GM19239 (cell line): ENCODE measurements at regions not wholly inside any gene's neighbourhood (a gene's known extent, or its start where the extent isn't known, plus 50 kb on each side); places are given as distances from the start of the nearest gene placed in this dataset.

Source experiments
- DNase-seq: peaks from one replicate; pipeline ENCODE4 v3.0.0; 2011; ENCODE audit warnings: low spot score; ENCODE audit not compliant: insufficient read length
- FAIRE-seq: peaks from 2 replicates; lab custom pipeline; 2011; peaks lifted over from hg19 to GRCh38; lab: Jason Lieb, UNC

- DNase-seq: no peak
These were observed 792.7 kb upstream of the LUZP2 start for GRCh38 chr11:23704183-23704582.

GRCh38 chr11:23711981-23712380 is 784.9 kb upstream of the LUZP2 start:
- DNase-seq (no peak), FAIRE-seq (no peak)

More at GRCh38 chr11:23704183-23704582, 792.7 kb upstream of the LUZP2 start:
- FAIRE-seq: no peak

- FAIRE-seq (no peak), DNase-seq (no peak)
These were observed 777.8 kb upstream of the LUZP2 start for GRCh38 chr11:23719016-23719415.

GRCh38 chr11:23723861-23724260 is 773.0 kb upstream of the LUZP2 start:
- no peak for FAIRE-seq
- no peak for DNase-seq

- FAIRE-seq: no peak
These were observed 771.1 kb upstream of the LUZP2 start for GRCh38 chr11:23725752-23726151.

GRCh38 chr11:23727387-23727786 is 769.5 kb upstream of the LUZP2 start:
- DNase-seq (no peak), FAIRE-seq (no peak)

More at GRCh38 chr11:23725752-23726151, 771.1 kb upstream of the LUZP2 start:
- DNase-seq: no peak

- no peak for DNase-seq
- no peak for FAIRE-seq
These were observed 769.1 kb upstream of the LUZP2 start for GRCh38 chr11:23727794-23728193.

GRCh38 chr11:23729088-23729487 is 767.8 kb upstream of the LUZP2 start:
- no peak for DNase-seq

GRCh38 chr11:23730307-23730998 is 766.4 kb upstream of the LUZP2 start:
- DNase-seq (no peak), FAIRE-seq (no peak)

More at GRCh38 chr11:23729088-23729487, 767.8 kb upstream of the LUZP2 start:
- FAIRE-seq: no peak

GRCh38 chr11:23732026-23732425 is 764.8 kb upstream of the LUZP2 start:
- FAIRE-seq (no peak), DNase-seq (no peak)

GRCh38 chr11:23746896-23747295 is 750.0 kb upstream of the LUZP2 start:
- DNase-seq: no peak
- FAIRE-seq: no peak

- no peak for FAIRE-seq
- DNase-seq: no peak
These were observed 747.0 kb upstream of the LUZP2 start for GRCh38 chr11:23749762-23750430.

GRCh38 chr11:23751280-23751679 is 745.6 kb upstream of the LUZP2 start:
- no peak for DNase-seq
- FAIRE-seq: no peak

- FAIRE-seq: no peak
- no peak for DNase-seq
These were observed 741.8 kb upstream of the LUZP2 start for GRCh38 chr11:23755076-23755475.

- DNase-seq: no peak
- FAIRE-seq: no peak
These were observed 741.1 kb upstream of the LUZP2 start for GRCh38 chr11:23755769-23756168.

- DNase-seq (no peak), FAIRE-seq (no peak)
These were observed 737.4 kb upstream of the LUZP2 start for GRCh38 chr11:23759489-23759888.

GRCh38 chr11:23764286-23764685 is 732.6 kb upstream of the LUZP2 start:
- no peak for FAIRE-seq

GRCh38 chr11:23765682-23766252 is 731.1 kb upstream of the LUZP2 start:
- FAIRE-seq (no peak), DNase-seq (no peak)

More at GRCh38 chr11:23764286-23764685, 732.6 kb upstream of the LUZP2 start:
- DNase-seq: no peak

- FAIRE-seq: no peak
- DNase-seq: no peak
These were observed 729.3 kb upstream of the LUZP2 start for GRCh38 chr11:23767576-23767975.

GRCh38 chr11:23769214-23769613 is 727.6 kb upstream of the LUZP2 start:
- FAIRE-seq (no peak), DNase-seq (no peak)

GRCh38 chr11:23772081-23772480 is 724.8 kb upstream of the LUZP2 start:
- DNase-seq (no peak), FAIRE-seq (no peak)
